ENCODE measurements at regions not wholly inside any gene's neighbourhood (a gene's known extent, or its start where the extent isn't known, plus 50 kb on each side); places are given as distances from the start of the nearest gene placed in this dataset.

- no peak overlapping the region for H3K4me3 ChIP-seq (ENCODE audit: low read depth, low read length)
- TF ChIP-seq CTCF (IDR thresholded peaks at IDR 0.05; ENCODE audit: low read depth, low read length) = no peak
- in situ Hi-C loops (cut with HindIII; ENCODE audit: low sequenced_read_pairs) = no loop called here
- DNase-seq (ENCODE audit: low read depth, low spot score) = no peak
These were observed 264.6 kb upstream of the MAN1A1 start for GRCh38 chr6:119614138-119614537.

GRCh38 chr6:119612911-119613381, 263.4 kb upstream of the MAN1A1 start:
- TF ChIP-seq CTCF (IDR thresholded peaks at IDR 0.05; ENCODE audit: low read depth, low read length) = no peak
- DNase-seq (ENCODE audit: low read depth, low spot score) = peak; percentile 32
- in situ Hi-C loops (cut with HindIII; ENCODE audit: low sequenced_read_pairs) = no loop called here
- H3K4me3 ChIP-seq (ENCODE audit: low read depth, low read length) = no peak overlapping the region

- no peak overlapping the region for H3K4me3 ChIP-seq (ENCODE audit: low read depth, low read length)
- TF ChIP-seq CTCF (IDR thresholded peaks at IDR 0.05; ENCODE audit: low read depth, low read length) = peak; percentile 4
- no peak for DNase-seq (ENCODE audit: low read depth, low spot score)
- in situ Hi-C loops (cut with HindIII; ENCODE audit: low sequenced_read_pairs) = no loop called here
These were observed 262.8 kb upstream of the MAN1A1 start for GRCh38 chr6:119612176-119612891.

- in situ Hi-C loops (cut with HindIII; ENCODE audit: low sequenced_read_pairs) = no loop called here
- no peak for TF ChIP-seq CTCF (IDR thresholded peaks at IDR 0.05; ENCODE audit: low read depth, low read length)
- no peak for DNase-seq (ENCODE audit: low read depth, low spot score)
- no peak overlapping the region for H3K4me3 ChIP-seq (ENCODE audit: low read depth, low read length)
These were observed 261.2 kb upstream of the MAN1A1 start for GRCh38 chr6:119610754-119611153.

GRCh38 chr6:119610265-119610664, 260.7 kb upstream of the MAN1A1 start:
- no peak for TF ChIP-seq CTCF (IDR thresholded peaks at IDR 0.05; ENCODE audit: low read depth, low read length)
- in situ Hi-C loops (cut with HindIII; ENCODE audit: low sequenced_read_pairs) = no loop called here
- no peak for DNase-seq (ENCODE audit: low read depth, low spot score)
- H3K4me3 ChIP-seq (ENCODE audit: low read depth, low read length) = no peak overlapping the region

- no peak overlapping the region for H3K4me3 ChIP-seq (ENCODE audit: low read depth, low read length)
- TF ChIP-seq CTCF (IDR thresholded peaks at IDR 0.05; ENCODE audit: low read depth, low read length) = no peak
- in situ Hi-C loops (cut with HindIII; ENCODE audit: low sequenced_read_pairs) = no loop called here
- DNase-seq (ENCODE audit: low read depth, low spot score) = no peak
These were observed 260.3 kb upstream of the MAN1A1 start for GRCh38 chr6:119609865-119610264.

Data from astrocyte of the spinal cord (primary cell).